ENCODE measurements at regions not wholly inside any gene's neighbourhood (a gene's known extent, or its start where the extent isn't known, plus 50 kb on each side); places are given as distances from the start of the nearest gene placed in this dataset.
A peak's percentile ranks its signal among the peaks of the same experiment; 100 is the strongest.

- Histone ChIP-seq H3K79me2 (ENCODE audit: control insufficient read depth, insufficient read depth, low read length) (no peaks in the 10 kb centered on the region), H3K4me3 (no peak overlapping the region), H3K9me3 (replicated peaks; ENCODE audit: control insufficient read depth, insufficient read depth, low read depth, low read length) (no peaks in the 10 kb centered on the region), H3K9ac (ENCODE audit: insufficient read depth in 1 of 2, low read depth in 2 of 2, low read length in 2 of 2) (no peak overlapping the region), H2AFZ (ENCODE audit: low read depth, low read length) (no peak overlapping the region), H3K9me1 (ENCODE audit: control insufficient read depth, insufficient read depth, low read length) (no peaks in the 10 kb centered on the region), H3K36me3 (ENCODE audit: control insufficient read depth, insufficient read depth, low read length) (no peaks in the 10 kb centered on the region), H4K20me1 (replicated peaks; ENCODE audit: control insufficient read depth, insufficient read depth, low read length) (no peaks in the 10 kb centered on the region; the same call in none of the 2 replicates), H3K27ac (ENCODE audit: extremely low read depth, low read depth, low read length) (no peak overlapping the region), H3K27me3 (ENCODE audit: control insufficient read depth in 2 of 2, insufficient read depth in 2 of 2, low read length in 2 of 2) (no peaks in the 10 kb centered on the region), H3K4me2 (ENCODE audit: insufficient read depth, low read length) (no peak overlapping the region), H3K4me1 (replicated peaks in 1 of 2; ENCODE audit: control insufficient read depth in 2 of 2, insufficient read depth in 2 of 2, low read length in 2 of 2) (no peaks in the 10 kb centered on the region)
- 0% methylated on average over 6 of the region's 6 CpGs for WGBS (ENCODE audit: insufficient coverage, low coverage, missing lambda C conversion rate)
- POLR2A ChIA-PET, result interaction anchor here (0.9 kb wide), 1 partner anchor 27 kb away, joined by 3 read pairs; no protein-coding TSS in a partner anchor
- no TSS peak for BruUV-seq (replicated peaks)
- in situ Hi-C loops (cut with MboI) (no loop called here), intact Hi-C loops (cut with micrococcal nuclease) (no loop called here)
- CTCF ChIA-PET (ENCODE audit: low intra/inter-chr PET ratio), result no interaction called here
- no peak for DNase-seq (ENCODE audit: extremely low read depth in 1 of 4, low spot score in 3 of 4)
- no peak for FAIRE-seq
- TF ChIP-seq TAL1 (IDR thresholded peaks at IDR 0.05), result no peak
- TF ChIP-seq HDGF (IDR thresholded peaks at IDR 0.05), result no peak
- no peak for ATAC-seq
Measured at GRCh38 chr1:112239683-112240330, 156.2 kb upstream of the CTTNBP2NL start.

DNA sequence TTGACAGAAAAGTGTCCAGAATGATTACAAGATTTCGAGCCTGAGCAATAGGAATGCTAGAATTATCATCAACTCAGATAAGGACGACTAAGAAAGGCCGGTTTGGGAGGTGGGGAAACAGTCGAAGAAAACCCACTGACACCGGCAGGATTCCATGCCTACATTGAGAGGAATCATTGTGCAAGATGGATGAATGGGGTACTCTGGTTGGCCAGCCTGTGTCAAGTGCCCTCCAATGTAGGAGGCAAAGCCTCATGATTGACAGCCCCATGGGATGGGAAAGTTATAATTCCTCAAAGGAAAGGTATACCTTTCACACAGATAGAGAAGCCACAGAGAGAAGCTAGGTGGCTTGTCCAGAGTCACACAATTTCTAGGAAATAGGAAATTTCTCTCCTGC, 153.5 kb upstream of the CTTNBP2NL start:
- Histone ChIP-seq H3K9ac (ENCODE audit: insufficient read depth in 1 of 2, low read depth in 2 of 2, low read length in 2 of 2) (no peak overlapping the region), H3K79me2 (ENCODE audit: control insufficient read depth, insufficient read depth, low read length) (no peaks in the 10 kb centered on the region), H4K20me1 (replicated peaks; ENCODE audit: control insufficient read depth, insufficient read depth, low read length) (no peaks in the 10 kb centered on the region; the same call in none of the 2 replicates), H3K36me3 (ENCODE audit: control insufficient read depth, insufficient read depth, low read length) (no peaks in the 10 kb centered on the region), H3K9me3 (replicated peaks; ENCODE audit: control insufficient read depth, insufficient read depth, low read depth, low read length) (no peaks in the 10 kb centered on the region), H3K4me2 (ENCODE audit: insufficient read depth, low read length) (no peak overlapping the region), H3K9me1 (ENCODE audit: control insufficient read depth, insufficient read depth, low read length) (no peaks in the 10 kb centered on the region), H3K4me3 (no peak overlapping the region), H2AFZ (ENCODE audit: low read depth, low read length) (no peak overlapping the region), H3K4me1 (replicated peaks in 1 of 2; ENCODE audit: control insufficient read depth in 2 of 2, insufficient read depth in 2 of 2, low read length in 2 of 2) (no peaks in the 10 kb centered on the region), H3K27ac (ENCODE audit: extremely low read depth, low read depth, low read length) (no peak overlapping the region), H3K27me3 (ENCODE audit: control insufficient read depth in 2 of 2, insufficient read depth in 2 of 2, low read length in 2 of 2) (no peaks in the 10 kb centered on the region)
- BruUV-seq (replicated peaks), result no TSS peak
- ATAC-seq, result no peak
- in situ Hi-C loops (cut with MboI) (no loop called here), intact Hi-C loops (cut with micrococcal nuclease) (no loop called here)
- WGBS (ENCODE audit: insufficient coverage, low coverage, missing lambda C conversion rate), result 3% methylated on average over 5 of the region's 5 CpGs
- POLR2A ChIA-PET, result no interaction called here
- TF ChIP-seq NR2C1 (IDR thresholded peaks at IDR 0.05) (no peak), NR2C1 (tag; IDR thresholded peaks at IDR 0.05) (no peak), CEBPB (tag; IDR thresholded peaks at IDR 0.05) (peak; percentile 81), CEBPG (CRISPR knock-in tag; IDR thresholded peaks at IDR 0.05) (no peak), CEBPG (tag; conservative IDR thresholded peaks at IDR 0.05 in 1 of 2, IDR thresholded peaks at IDR 0.05 in 1 of 2) (peak in 1 of 2 experiments; percentile 73; a peak in 1 of 4 replicates), NBN (IDR thresholded peaks at IDR 0.05; ENCODE audit: low read depth) (no peak)
- TF ChIP-seq, protein P1, sequence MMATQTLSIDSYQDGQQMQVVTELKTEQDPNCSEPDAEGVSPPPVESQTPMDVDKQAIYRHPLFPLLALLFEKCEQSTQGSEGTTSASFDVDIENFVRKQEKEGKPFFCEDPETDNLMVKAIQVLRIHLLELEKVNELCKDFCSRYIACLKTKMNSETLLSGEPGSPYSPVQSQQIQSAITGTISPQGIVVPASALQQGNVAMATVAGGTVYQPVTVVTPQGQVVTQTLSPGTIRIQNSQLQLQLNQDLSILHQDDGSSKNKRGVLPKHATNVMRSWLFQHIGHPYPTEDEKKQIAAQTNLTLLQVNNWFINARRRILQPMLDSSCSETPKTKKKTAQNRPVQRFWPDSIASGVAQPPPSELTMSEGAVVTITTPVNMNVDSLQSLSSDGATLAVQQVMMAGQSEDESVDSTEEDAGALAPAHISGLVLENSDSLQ (IDR thresholded peaks at IDR 0.05), result peak; percentile 67
- no peak for FAIRE-seq
- CTCF ChIA-PET (ENCODE audit: low intra/inter-chr PET ratio), result no interaction called here
- no peak for DNase-seq (ENCODE audit: extremely low read depth in 1 of 4, low spot score in 3 of 4)

Data from K562 (cell line).